ENCODE measurements at regions not wholly inside any gene's neighbourhood (a gene's known extent, or its start where the extent isn't known, plus 50 kb on each side); places are given as distances from the start of the nearest gene placed in this dataset.

- ATAC-seq: no peak
- TF ChIP-seq TSHZ2 (CRISPR knock-in tag; IDR thresholded peaks at IDR 0.05) (no peak), TOX (CRISPR knock-in tag; IDR thresholded peaks at IDR 0.05; ENCODE audit: borderline replicate concordance) (no peak), CSDC2 (CRISPR knock-in tag; IDR thresholded peaks at IDR 0.05) (no peak)
Observed at GRCh38 chr6:155974811-155975323, 519.2 kb upstream of the NOX3 start.

GRCh38 chr6:155974359-155974758 is 518.7 kb upstream of the NOX3 start:
- no peak for ATAC-seq
- TF ChIP-seq ZFP3 (CRISPR knock-in tag; IDR thresholded peaks at IDR 0.05): no peak
- no peak for TF ChIP-seq TCF4 (CRISPR knock-in tag; IDR thresholded peaks at IDR 0.05; ENCODE audit: borderline replicate concordance)
- no peak for TF ChIP-seq BACH2 (CRISPR knock-in tag; IDR thresholded peaks at IDR 0.05; ENCODE audit: borderline replicate concordance)
- TF ChIP-seq ESRRG (CRISPR knock-in tag; IDR thresholded peaks at IDR 0.05): no peak
- no peak for TF ChIP-seq ZNF70 (CRISPR knock-in tag; IDR thresholded peaks at IDR 0.05)
- TF ChIP-seq TOX (CRISPR knock-in tag; IDR thresholded peaks at IDR 0.05; ENCODE audit: borderline replicate concordance): no peak
- TF ChIP-seq OSR1 (CRISPR knock-in tag; IDR thresholded peaks at IDR 0.05): no peak

- ATAC-seq: no peak
- no peak for TF ChIP-seq ARNTL (CRISPR knock-in tag; IDR thresholded peaks at IDR 0.05; ENCODE audit: borderline replicate concordance, low read depth)
- TF ChIP-seq ISL1 (CRISPR knock-in tag; IDR thresholded peaks at IDR 0.05): no peak
- TF ChIP-seq TCF4 (CRISPR knock-in tag; IDR thresholded peaks at IDR 0.05; ENCODE audit: borderline replicate concordance): no peak
- no peak for TF ChIP-seq SNAI2 (CRISPR knock-in tag; IDR thresholded peaks at IDR 0.05)
- no peak for TF ChIP-seq ZC3H10 (CRISPR knock-in tag; IDR thresholded peaks at IDR 0.05)
- no peak for TF ChIP-seq TOX (CRISPR knock-in tag; IDR thresholded peaks at IDR 0.05; ENCODE audit: borderline replicate concordance)
- TF ChIP-seq CSDC2 (CRISPR knock-in tag; IDR thresholded peaks at IDR 0.05): no peak
- TF ChIP-seq ZNF70 (CRISPR knock-in tag; IDR thresholded peaks at IDR 0.05): no peak
- no peak for TF ChIP-seq ZFP3 (CRISPR knock-in tag; IDR thresholded peaks at IDR 0.05)
- no peak for TF ChIP-seq POU6F1 (CRISPR knock-in tag; IDR thresholded peaks at IDR 0.05; ENCODE audit: borderline replicate concordance, low read depth)
- no peak for TF ChIP-seq ZFP30 (CRISPR knock-in tag; IDR thresholded peaks at IDR 0.05)
- no peak for TF ChIP-seq ESRRG (CRISPR knock-in tag; IDR thresholded peaks at IDR 0.05)
- TF ChIP-seq RARB (CRISPR knock-in tag; IDR thresholded peaks at IDR 0.05): no peak
- no peak for TF ChIP-seq ZNF565 (CRISPR knock-in tag; conservative IDR thresholded peaks at IDR 0.05; ENCODE audit: low read depth)
- TF ChIP-seq BACH2 (CRISPR knock-in tag; IDR thresholded peaks at IDR 0.05; ENCODE audit: borderline replicate concordance): no peak
- TF ChIP-seq PATZ1 (CRISPR knock-in tag; IDR thresholded peaks at IDR 0.05; ENCODE audit: borderline replicate concordance): no peak
- TF ChIP-seq CREB5 (CRISPR knock-in tag; IDR thresholded peaks at IDR 0.05; ENCODE audit: low read depth): no peak
- TF ChIP-seq OSR1 (CRISPR knock-in tag; IDR thresholded peaks at IDR 0.05): no peak
Observed at GRCh38 chr6:155970876-155971708, 515.5 kb upstream of the NOX3 start.

GRCh38 chr6:155970472-155970871 is 514.8 kb upstream of the NOX3 start:
- no peak for ATAC-seq
- TF ChIP-seq OSR1 (CRISPR knock-in tag; IDR thresholded peaks at IDR 0.05) (no peak), TSHZ2 (CRISPR knock-in tag; IDR thresholded peaks at IDR 0.05) (no peak), PPARA (CRISPR knock-in tag; IDR thresholded peaks at IDR 0.05; ENCODE audit: borderline replicate concordance) (no peak), BACH2 (CRISPR knock-in tag; IDR thresholded peaks at IDR 0.05; ENCODE audit: borderline replicate concordance) (no peak), ZFP30 (CRISPR knock-in tag; IDR thresholded peaks at IDR 0.05) (no peak), TCF4 (CRISPR knock-in tag; IDR thresholded peaks at IDR 0.05; ENCODE audit: borderline replicate concordance) (no peak), ZNF70 (CRISPR knock-in tag; IDR thresholded peaks at IDR 0.05) (no peak), ZNF8 (CRISPR knock-in tag; IDR thresholded peaks at IDR 0.05) (no peak), ZNF565 (CRISPR knock-in tag; conservative IDR thresholded peaks at IDR 0.05; ENCODE audit: low read depth) (no peak)
